HG03558 (cell line): ENCODE measurements at regions not wholly inside any gene's neighbourhood (a gene's known extent, or its start where the extent isn't known, plus 50 kb on each side); places are given as distances from the start of the nearest gene placed in this dataset.
"Not testable (repeated sequence)": the region's sequence is repeated elsewhere in the genome, so short reads cannot be mapped to it uniquely, and the experiment has no call there.

ENCODE experiments used
- ATAC-seq: cut with Tn5 transposase; IDR thresholded peaks from one replicate; pipeline ENCODE4 v1.9.1; 2021; ENCODE audit warnings: moderate number of reproducible peaks; ENCODE audit not compliant: unreplicated experiment; ENCODE audit errors: extremely low read depth

GRCh38 chr1:4062041-4062440 lies 162.0 kb upstream of the C1orf174 start:
- no peak for ATAC-seq

GRCh38 chr1:4062560-4062959 lies 162.5 kb upstream of the C1orf174 start:
- no peak for ATAC-seq

GRCh38 chr1:4062992-4063391 lies 162.9 kb upstream of the C1orf174 start:
- ATAC-seq: no peak

GRCh38 chr1:4063516-4063915 lies 163.4 kb upstream of the C1orf174 start:
- no peak for ATAC-seq

- ATAC-seq: no peak
Measured at GRCh38 chr1:4064150-4064889, 164.2 kb upstream of the C1orf174 start.

DNA sequence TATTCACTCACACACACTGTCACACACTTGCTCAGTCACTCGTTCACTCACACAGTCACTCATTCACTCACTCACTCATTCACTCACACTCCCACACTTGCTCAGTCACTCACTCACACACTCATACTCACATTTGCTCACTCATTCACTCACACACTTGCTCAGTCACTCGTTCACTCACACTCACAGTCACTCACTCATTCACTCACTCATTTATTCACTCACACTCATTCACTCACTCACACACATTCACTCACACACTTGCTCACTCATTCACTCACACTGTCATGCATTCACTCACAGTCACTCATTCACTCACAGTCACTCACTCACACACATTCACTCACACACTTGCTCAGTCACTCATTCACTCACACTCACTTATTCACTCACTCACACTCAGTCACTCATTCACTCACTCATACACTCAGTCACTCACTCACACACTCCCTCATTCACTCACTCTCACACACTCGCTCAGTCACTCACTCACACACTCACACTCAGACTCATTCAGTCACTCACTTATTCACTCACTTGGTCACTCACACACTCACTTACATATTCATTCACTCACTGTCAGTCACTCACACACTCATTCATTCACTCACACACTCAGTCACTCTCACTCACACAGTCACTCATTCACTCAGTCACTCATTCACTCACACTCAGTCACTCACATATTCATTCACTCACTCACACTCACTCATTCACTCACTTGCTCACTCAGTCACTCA lies 167.0 kb upstream of the C1orf174 start:
- no peak for ATAC-seq

- no peak for ATAC-seq
Measured at GRCh38 chr1:4068076-4068475, 168.0 kb upstream of the C1orf174 start.

DNA sequence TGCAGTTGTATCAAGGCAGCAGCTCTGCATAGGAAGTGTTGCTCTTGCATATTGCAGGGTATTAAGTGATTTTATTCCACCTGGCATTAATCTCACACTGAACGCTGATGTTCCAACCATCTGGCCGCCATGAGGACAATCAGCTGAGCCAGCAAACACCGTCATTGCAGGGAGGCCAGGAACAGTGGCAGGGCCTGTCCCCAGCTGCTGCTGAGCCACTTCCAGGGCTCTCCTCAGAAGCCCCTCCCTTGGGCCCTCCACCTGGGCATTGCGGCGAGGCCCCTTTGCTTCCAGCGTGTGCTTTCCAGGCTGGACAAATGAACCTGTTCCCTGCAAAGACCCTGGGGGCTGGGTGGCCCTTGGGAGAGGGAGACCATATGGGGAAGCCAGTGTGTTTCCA lies 171.6 kb upstream of the C1orf174 start:
- ATAC-seq: no peak

GRCh38 chr1:4072481-4073153 lies 172.5 kb upstream of the C1orf174 start:
- ATAC-seq: no peak

- ATAC-seq: no peak
Measured at GRCh38 chr1:4075436-4076225, 175.6 kb upstream of the C1orf174 start.

DNA sequence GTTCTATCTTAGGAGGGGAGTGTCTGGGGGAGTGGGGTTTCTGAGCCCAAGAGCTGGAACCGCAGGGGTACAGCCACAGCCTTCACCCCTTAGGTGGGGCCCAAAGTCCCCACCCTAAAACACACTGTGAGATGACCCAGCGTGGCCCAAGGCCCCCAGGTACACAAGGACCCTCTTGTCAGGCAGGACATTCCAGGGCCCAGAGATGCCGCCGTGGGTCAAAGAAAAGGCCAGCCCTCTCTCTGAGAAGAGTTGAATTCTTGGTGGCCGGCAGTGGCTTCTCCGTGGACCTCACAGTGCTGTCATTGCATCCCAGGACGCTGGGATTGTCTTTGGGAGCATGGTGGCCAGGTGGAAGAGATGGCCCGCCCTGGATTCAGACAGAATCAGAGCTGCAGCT lies 176.3 kb upstream of the C1orf174 start:
- no peak for ATAC-seq

DNA sequence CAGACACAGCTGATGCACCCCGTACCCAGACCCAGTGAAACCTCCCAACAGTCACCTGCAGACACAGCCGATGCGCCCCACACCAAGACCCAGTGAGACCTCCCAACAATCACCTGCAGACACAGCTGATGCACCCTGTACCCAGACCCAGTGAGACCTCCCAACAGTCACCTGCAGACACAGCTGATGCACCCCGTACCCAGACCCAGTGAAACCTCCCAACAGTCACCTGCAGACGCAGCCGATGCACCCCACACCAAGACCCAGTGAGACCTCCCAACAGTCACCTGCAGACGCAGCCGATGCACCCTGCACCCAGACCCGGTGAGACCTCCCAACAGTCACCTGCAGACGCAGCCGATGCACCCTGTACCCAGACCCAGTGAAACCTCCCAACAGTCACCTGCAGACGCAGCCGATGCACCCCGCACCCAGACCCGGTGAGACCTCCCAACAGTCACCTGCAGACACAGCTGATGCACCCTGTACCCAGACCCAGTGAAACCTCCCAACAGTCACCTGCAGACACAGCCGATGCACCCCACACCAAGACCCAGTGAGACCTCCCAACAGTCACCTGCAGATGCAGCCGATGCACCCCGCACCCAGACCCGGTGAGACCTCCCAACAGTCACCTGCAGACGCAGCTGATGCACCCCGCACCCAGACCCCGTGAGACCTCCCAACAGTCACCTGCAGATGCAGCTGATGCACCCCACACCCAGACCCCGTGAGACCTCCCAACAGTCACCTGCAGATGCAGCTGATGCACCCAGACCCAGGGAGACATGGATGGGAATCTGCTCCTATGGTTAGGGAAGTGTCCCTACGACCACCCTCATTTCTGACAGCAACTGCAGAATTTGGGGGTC lies 178.3 kb upstream of the C1orf174 start:
- not testable (repeated sequence) for ATAC-seq

DNA sequence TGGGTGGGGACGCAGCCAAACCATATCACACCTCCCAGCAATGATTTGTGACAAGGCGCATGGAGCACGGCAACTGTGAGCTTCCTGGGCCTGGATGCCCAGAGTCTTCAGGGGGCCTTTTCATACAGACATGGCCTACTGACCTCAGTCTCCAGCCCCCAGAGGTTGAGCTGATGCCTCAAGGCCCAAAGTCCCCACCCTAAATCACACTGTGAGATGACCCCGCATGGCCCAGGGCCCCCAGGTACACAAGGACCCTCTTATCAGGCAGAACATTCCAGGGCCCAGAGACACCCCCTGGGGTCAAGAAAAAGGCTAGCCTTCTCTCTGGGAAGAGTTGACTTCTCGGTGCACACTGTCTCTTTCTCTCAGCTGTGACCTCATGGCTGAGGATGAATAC lies 179.7 kb upstream of the C1orf174 start:
- no peak for ATAC-seq

GRCh38 chr1:4081806-4082711 lies 182.0 kb upstream of the C1orf174 start:
- ATAC-seq: no peak

- ATAC-seq: no peak
Measured at GRCh38 chr1:4083231-4084047, 183.4 kb upstream of the C1orf174 start.

DNA sequence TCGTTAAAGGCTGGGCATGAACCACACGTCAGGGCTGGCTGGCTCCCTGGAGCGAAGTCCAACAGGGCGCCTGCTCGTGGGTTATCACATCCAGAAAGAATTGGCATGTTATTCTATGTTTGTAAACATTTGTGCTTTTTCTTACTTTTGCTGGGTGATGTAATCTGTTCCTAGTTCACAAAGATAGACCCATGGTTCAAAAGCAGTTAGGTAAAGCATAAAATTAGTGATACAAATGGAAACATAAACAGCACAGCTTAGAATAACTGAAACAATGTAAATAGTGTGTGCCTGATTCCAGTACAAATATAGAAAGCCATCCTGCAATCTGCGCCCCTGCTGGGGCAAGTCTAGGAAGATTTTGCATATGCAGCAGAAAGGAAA lies 184.0 kb upstream of the C1orf174 start:
- no peak for ATAC-seq

- no peak for ATAC-seq
Measured at GRCh38 chr1:4084446-4084845, 184.4 kb upstream of the C1orf174 start.

DNA sequence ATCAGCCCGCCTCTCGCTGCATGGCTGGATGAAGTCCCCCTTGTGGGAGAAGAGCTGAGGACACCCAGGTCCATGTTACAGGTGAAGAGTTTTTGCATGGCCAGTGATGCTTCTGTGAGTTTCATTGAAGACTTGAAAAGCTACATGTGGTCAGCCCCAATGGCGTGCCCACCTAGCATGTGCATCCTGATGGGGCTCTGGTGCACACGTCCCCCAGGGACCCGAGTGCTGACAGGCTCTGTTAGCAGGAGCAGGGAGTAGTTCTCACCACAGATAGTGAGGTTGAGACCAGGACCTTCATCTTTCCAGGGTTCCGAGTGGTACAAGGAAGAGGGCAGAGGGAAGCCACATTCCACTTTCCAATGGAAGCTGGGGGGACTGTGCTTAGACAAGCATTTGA lies 184.8 kb upstream of the C1orf174 start:
- no peak for ATAC-seq
